Fibroblast of lung (primary cell): ENCODE measurements at regions not wholly inside any gene's neighbourhood (a gene's known extent, or its start where the extent isn't known, plus 50 kb on each side); places are given as distances from the start of the nearest gene placed in this dataset.

Source experiments
- CTCF ChIP-seq, 2 donors: IDR thresholded peaks in 1 of 2; conservative IDR thresholded peaks in 1 of 2; 1 replicate in 1 of 2; 2 replicates in 1 of 2; pipeline ENCODE4 v1.5.1; 2011 to 2012; ENCODE audit warnings: low read length in 2 of 2, control low read depth in 1 of 2, inconsistent platforms in 1 of 2, low read depth in 1 of 2, mild to moderate bottlenecking in 1 of 2
- EZH2 ChIP-seq: IDR thresholded peaks from 2 replicates; pipeline ENCODE4 v1.5.1; 2012; ENCODE audit warnings: low read length, control low read depth, mild to moderate bottlenecking; ENCODE audit errors: missing control alignments

GRCh38 chr2:6657136-6657535 lies 208.6 kb downstream of the CMPK2 start:
- no peak for TF ChIP-seq CTCF (conservative IDR thresholded peaks at IDR 0.05 in 1 of 2, IDR thresholded peaks at IDR 0.05 in 1 of 2; ENCODE audit: low read depth in 1 of 2, low read length in 2 of 2)
- no peak for TF ChIP-seq EZH2
